Endothelial cell of umbilical vein (primary cell): ENCODE measurements at regions not wholly inside any gene's neighbourhood (a gene's known extent, or its start where the extent isn't known, plus 50 kb on each side); places are given as distances from the start of the nearest gene placed in this dataset.

Experiments
- BruUV-seq: library from RNA; stranded (reverse); fragments of 400-500 nt; replicated peaks from 2 replicates; lab custom pipeline; 2021; lab: Mats Ljungman, UMichigan
- CTCF ChIA-PET: fragments of 300-600, 350-600 bp; sonication (Branson Sonifier 250); formaldehyde crosslinking; loops from one replicate; lab custom pipeline; 2021; ENCODE audit warnings: antibody characterized with exemption, inconsistent platforms; lab: Charles Lee
- POLR2A ChIA-PET: fragments of 300-600, 350-600 bp; sonication (Branson Sonifier 250); formaldehyde crosslinking; loops from one replicate; lab custom pipeline; 2021; ENCODE audit warnings: antibody characterized with exemption, inconsistent platforms; lab: Charles Lee
- DNase-seq: peaks from one replicate; pipeline ENCODE4 v3.0.0-alpha.2; 2011; ENCODE audit warnings: low read depth, low spot score
- FAIRE-seq: peaks from 2 replicates; lab custom pipeline; 2011; peaks lifted over from hg19 to GRCh38; lab: Jason Lieb, UNC
- H2AFZ ChIP-seq: 2 replicates; pipeline ENCODE4 v1.6.0; 2012; ENCODE audit warnings: low read depth, low read length, control low read depth, inconsistent platforms
- H3K27ac ChIP-seq: 2 replicates; pipeline ENCODE4 v1.5.1; 2011; ENCODE audit warnings: low read depth, mild to moderate bottlenecking, control low read depth, low read length, moderate library complexity; ENCODE audit not compliant: insufficient read depth
- H3K27me3 ChIP-seq, 2 experiments: 2 replicates each; pipeline versions ENCODE4 v1.6.0 to v1.6.1; 2011; ENCODE audit warnings: low read length in 2 of 2, mixed read lengths in 1 of 2; ENCODE audit not compliant: control insufficient read depth in 2 of 2, insufficient read depth in 2 of 2
- H3K36me3 ChIP-seq, 2 experiments: 2 replicates in 1 of 2; 3 replicates in 1 of 2; pipeline ENCODE4 v1.5.1; 2011; ENCODE audit warnings: low read length in 2 of 2, mild to moderate bottlenecking in 1 of 2, moderate library complexity in 1 of 2; ENCODE audit not compliant: control insufficient read depth in 2 of 2, insufficient read depth in 2 of 2; ENCODE audit errors: extremely low read depth in 1 of 2
- H3K4me1 ChIP-seq: 3 replicates; pipeline ENCODE4 v1.5.1; 2011; ENCODE audit warnings: mild to moderate bottlenecking, low read length; ENCODE audit not compliant: control insufficient read depth, insufficient read depth; ENCODE audit errors: extremely low read depth
- H3K4me2 ChIP-seq: 2 replicates; pipeline ENCODE4 v1.6.1; 2011; ENCODE audit warnings: low read length, control low read depth, mixed read lengths; ENCODE audit not compliant: insufficient read depth
- H3K4me3 ChIP-seq, 3 experiments: fragments of 200-600 bp in 1 of 3; sonication (generic), shearing (Covaris generic) in 1 of 3; replicated peaks in 1 of 3; 2 replicates each; pipeline ENCODE4 v1.5.1; 2011 to 2016; ENCODE audit warnings: control low read depth in 3 of 3, low read length in 3 of 3, mild to moderate bottlenecking in 2 of 3, inconsistent platforms in 1 of 3, low read depth in 1 of 3, moderate library complexity in 1 of 3; ENCODE audit not compliant: insufficient read depth in 1 of 3
- H3K79me2 ChIP-seq: 2 replicates; pipeline ENCODE4 v1.6.0; 2012; ENCODE audit warnings: low read length, inconsistent platforms; ENCODE audit not compliant: control insufficient read depth, insufficient read depth
- H3K9ac ChIP-seq: replicated peaks from 2 replicates; pipeline ENCODE3; 2011; ENCODE audit warnings: low read length, control low read depth; ENCODE audit not compliant: insufficient read depth; ENCODE audit errors: extremely low read depth
- H3K9me1 ChIP-seq: replicated peaks from 3 replicates; pipeline ENCODE4 v1.6.0; 2011; ENCODE audit warnings: mild to moderate bottlenecking, low read length; ENCODE audit not compliant: control insufficient read depth, insufficient read depth; ENCODE audit errors: extremely low read depth
- H3K9me3 ChIP-seq: replicated peaks from 2 replicates; pipeline ENCODE4 v1.5.1; 2012; ENCODE audit warnings: low read length, inconsistent platforms; ENCODE audit not compliant: control insufficient read depth, insufficient read depth
- H4K20me1 ChIP-seq: replicated peaks from 2 replicates; pipeline ENCODE3; 2011; ENCODE audit warnings: mild to moderate bottlenecking, low read length; ENCODE audit not compliant: control insufficient read depth, insufficient read depth; ENCODE audit errors: extremely low read depth
- CTCF ChIP-seq, 2 donors: IDR thresholded peaks; 1 replicate in 1 of 2; 2 replicates in 1 of 2; pipeline ENCODE4 v1.5.1; 2011; ENCODE audit warnings: low read length in 2 of 2, mild to moderate bottlenecking in 2 of 2, moderate library complexity in 2 of 2, control low read depth in 1 of 2, inconsistent platforms in 1 of 2, low read depth in 1 of 2; ENCODE audit not compliant: insufficient read depth in 1 of 2; ENCODE audit errors: extremely low read depth in 1 of 2
- EZH2 ChIP-seq: IDR thresholded peaks from 2 replicates; pipeline ENCODE4 v1.6.1; 2012; ENCODE audit warnings: borderline replicate concordance, low read depth, mild to moderate bottlenecking, moderate library complexity, low read length, inconsistent platforms; ENCODE audit not compliant: severe bottlenecking
- FOS ChIP-seq: IDR thresholded peaks from 2 replicates; pipeline ENCODE4 v1.6.1; 2011; ENCODE audit warnings: mild to moderate bottlenecking, low read length, moderate library complexity, borderline replicate concordance; ENCODE audit not compliant: insufficient read depth
- GATA2 ChIP-seq: IDR thresholded peaks from 2 replicates; pipeline ENCODE4 v1.7.0; 2011; ENCODE audit warnings: low read depth, mild to moderate bottlenecking, moderate library complexity, mixed read lengths, low read length; ENCODE audit not compliant: insufficient read length, insufficient read depth
- JUN ChIP-seq: IDR thresholded peaks from 2 replicates; pipeline ENCODE4 v1.6.1; 2011; ENCODE audit warnings: borderline replicate concordance, low read depth; ENCODE audit not compliant: insufficient read length, insufficient read depth
- MAX ChIP-seq: IDR thresholded peaks from 2 replicates; pipeline ENCODE4 v1.6.1; 2011; ENCODE audit not compliant: insufficient read depth, insufficient read length
- MYC ChIP-seq: IDR thresholded peaks from one replicate; pipeline ENCODE4 v1.6.1; 2011; ENCODE audit warnings: mild to moderate bottlenecking, low read depth, low read length
- POLR2A ChIP-seq: IDR thresholded peaks from 2 replicates; pipeline ENCODE4 v1.6.1; 2012; ENCODE audit warnings: low read depth, mild to moderate bottlenecking, control low read depth, low read length
- POLR2AphosphoS5 ChIP-seq: IDR thresholded peaks from 2 replicates; pipeline ENCODE4 v1.6.1; 2012; ENCODE audit warnings: low read depth, mild to moderate bottlenecking, control low read depth, low read length, moderate library complexity; ENCODE audit not compliant: insufficient read depth
- dilution Hi-C: fragments of 300-500 bp; cut with MboI; formaldehyde crosslinking; loops from one replicate; pipeline ENCODE4 v1.15.0; 2019; ENCODE audit warnings: low sequenced_read_pairs; ENCODE audit not compliant: extremely low pct_ligation_motif_present
- intact Hi-C: fragments of 100-400 bp; cut with micrococcal nuclease; formaldehyde crosslinking; loops from one replicate; pipeline ENCODE4 v1.10.0; 2022

GRCh38 chr18:55903911-55904310 lies 315.9 kb upstream of the TCF4 start:
- no peaks in the 10 kb centered on the region for H3K9me1 ChIP-seq
- TF ChIP-seq MYC (no peak), MAX (no peak), CTCF (IDR thresholded peaks at IDR 0.05; ENCODE audit: extremely low read depth in 1 of 2, insufficient read depth in 1 of 2, low read depth in 1 of 2, low read length in 2 of 2) (no peak), POLR2A (no peak), POLR2AphosphoS5 (no peak), JUN (no peak), GATA2 (no peak), EZH2 (no peak), FOS (no peak)
- H3K79me2 ChIP-seq = no peaks in the 10 kb centered on the region
- dilution Hi-C loops = no loop called here
- H3K27ac ChIP-seq = no peak overlapping the region
- no peaks in the 10 kb centered on the region for H3K27me3 ChIP-seq
- no peak overlapping the region for H2AFZ ChIP-seq
- no peaks in the 10 kb centered on the region for H4K20me1 ChIP-seq
- no peak overlapping the region for H3K9ac ChIP-seq
- H3K4me1 ChIP-seq = peaks cover 3% of the 10 kb centered on the region
- DNase-seq (no peak), FAIRE-seq (no peak)
- H3K9me3 ChIP-seq = no peaks in the 10 kb centered on the region
- H3K36me3 ChIP-seq = no peaks in the 10 kb centered on the region
- ChIA-PET POLR2A (no interaction called here), CTCF (no interaction called here)
- no peak overlapping the region for H3K4me3 ChIP-seq
- BruUV-seq = no TSS peak
- intact Hi-C loops = no loop called here
- H3K4me2 ChIP-seq = no peak overlapping the region
